ENCODE measurements at regions not wholly inside any gene's neighbourhood (a gene's known extent, or its start where the extent isn't known, plus 50 kb on each side); places are given as distances from the start of the nearest gene placed in this dataset.
"Not testable (repeated sequence)": the region's sequence is repeated elsewhere in the genome, so short reads cannot be mapped to it uniquely, and the experiment has no call there.

- not testable (repeated sequence) for H3K4me3 ChIP-seq, H3K36me3 ChIP-seq, DNase-seq, H3K9me3 ChIP-seq, H3K27me3 ChIP-seq
Measured at GRCh38 chr19:21668072-21668773, 99.2 kb downstream of the ZNF100 start.

GRCh38 chr19:21655540-21656126 lies 111.7 kb downstream of the ZNF100 start:
- Histone ChIP-seq H3K4me3 (no peak overlapping the region), H3K9me3 (no peaks in the 10 kb centered on the region), H3K36me3 (no peaks in the 10 kb centered on the region), H3K27me3 (no peaks in the 10 kb centered on the region)
- no peak for DNase-seq

GRCh38 chr19:21651478-21651877 lies 115.9 kb downstream of the ZNF100 start:
- H3K27me3 ChIP-seq, H3K9me3 ChIP-seq, H3K4me3 ChIP-seq, DNase-seq, H3K36me3 ChIP-seq: not testable (repeated sequence)

GRCh38 chr19:21638776-21639175 lies 128.6 kb downstream of the ZNF100 start:
- Histone ChIP-seq H3K36me3 (no peaks in the 10 kb centered on the region), H3K4me3 (no peak overlapping the region), H3K27me3 (no peaks in the 10 kb centered on the region), H3K9me3 (no peaks in the 10 kb centered on the region)
- DNase-seq = no peak

GRCh38 chr19:21626924-21627697 lies 121.7 kb downstream of the ZNF429 start:
- DNase-seq = no peak
- Histone ChIP-seq H3K36me3 (no peaks in the 10 kb centered on the region), H3K27me3 (no peaks in the 10 kb centered on the region), H3K4me3 (no peak overlapping the region), H3K9me3 (no peaks in the 10 kb centered on the region)

DNA sequence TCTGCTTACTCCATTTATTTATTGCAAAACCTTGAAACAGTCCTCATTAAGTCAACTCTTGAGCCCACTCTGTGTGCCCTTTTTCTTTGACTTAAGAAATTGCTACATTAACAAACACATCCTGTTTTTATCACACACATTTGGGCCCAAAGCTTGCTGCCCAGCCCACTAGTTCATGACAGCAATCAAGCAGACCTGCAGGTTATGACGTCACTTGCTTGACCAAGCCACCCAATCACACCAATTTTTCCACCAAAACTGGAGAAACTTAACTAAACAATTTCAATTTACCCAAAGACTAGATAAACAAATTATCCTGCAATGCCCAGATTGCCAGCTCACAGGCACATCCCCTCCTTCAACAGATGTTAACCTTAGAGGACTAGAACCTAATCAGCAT lies 120.7 kb downstream of the ZNF429 start:
- no peaks in the 10 kb centered on the region for H3K27me3 ChIP-seq
- no peaks in the 10 kb centered on the region for H3K36me3 ChIP-seq
- H3K9me3 ChIP-seq = no peaks in the 10 kb centered on the region
- DNase-seq = no peak
- H3K4me3 ChIP-seq = no peak overlapping the region

DNA sequence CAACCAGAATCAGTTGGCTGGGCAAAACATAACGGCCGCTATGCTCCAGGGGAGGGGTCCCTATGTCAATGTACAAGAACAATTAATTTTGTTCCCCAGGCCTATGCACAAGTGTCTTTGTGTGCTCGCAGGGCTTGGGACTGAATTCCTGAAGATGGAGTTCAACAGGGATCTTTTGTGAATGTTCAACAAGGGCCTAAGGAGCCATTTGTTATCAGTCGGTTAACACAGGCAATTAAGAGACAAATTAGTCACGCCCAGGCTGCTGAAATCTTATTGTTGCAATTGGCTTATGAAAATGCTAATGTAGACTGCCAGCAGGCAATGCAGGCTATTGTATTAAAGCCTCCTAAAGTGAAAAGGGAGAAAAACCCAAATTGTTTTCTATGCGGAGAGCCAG lies 117.5 kb downstream of the ZNF429 start:
- no peaks in the 10 kb centered on the region for H3K9me3 ChIP-seq
- DNase-seq = no peak
- H3K27me3 ChIP-seq = no peaks in the 10 kb centered on the region
- H3K36me3 ChIP-seq = no peaks in the 10 kb centered on the region
- H3K4me3 ChIP-seq = no peak overlapping the region

DNA sequence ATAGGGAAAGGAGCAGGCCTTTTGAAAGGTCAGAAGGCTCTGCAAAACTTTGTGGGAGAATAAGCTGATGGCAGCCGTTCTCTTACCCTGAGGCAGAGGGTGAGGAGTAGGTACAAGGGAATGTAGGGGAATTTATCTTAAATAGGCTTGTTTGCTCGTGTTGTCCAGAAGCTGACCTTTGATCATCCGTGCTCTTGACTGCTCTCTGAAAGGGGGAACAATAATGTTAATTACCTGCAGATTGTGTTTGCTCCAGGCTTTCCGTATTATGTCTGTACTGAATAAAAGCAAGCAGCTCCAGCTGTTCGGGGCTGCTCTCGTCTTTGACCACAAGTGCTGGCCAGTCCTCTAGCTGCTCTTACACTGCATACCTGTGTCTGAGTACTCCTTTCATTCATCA lies 116.3 kb downstream of the ZNF429 start:
- H3K27me3 ChIP-seq = no peaks in the 10 kb centered on the region
- H3K4me3 ChIP-seq = no peak overlapping the region
- DNase-seq = no peak
- no peaks in the 10 kb centered on the region for H3K36me3 ChIP-seq
- no peaks in the 10 kb centered on the region for H3K9me3 ChIP-seq

DNA sequence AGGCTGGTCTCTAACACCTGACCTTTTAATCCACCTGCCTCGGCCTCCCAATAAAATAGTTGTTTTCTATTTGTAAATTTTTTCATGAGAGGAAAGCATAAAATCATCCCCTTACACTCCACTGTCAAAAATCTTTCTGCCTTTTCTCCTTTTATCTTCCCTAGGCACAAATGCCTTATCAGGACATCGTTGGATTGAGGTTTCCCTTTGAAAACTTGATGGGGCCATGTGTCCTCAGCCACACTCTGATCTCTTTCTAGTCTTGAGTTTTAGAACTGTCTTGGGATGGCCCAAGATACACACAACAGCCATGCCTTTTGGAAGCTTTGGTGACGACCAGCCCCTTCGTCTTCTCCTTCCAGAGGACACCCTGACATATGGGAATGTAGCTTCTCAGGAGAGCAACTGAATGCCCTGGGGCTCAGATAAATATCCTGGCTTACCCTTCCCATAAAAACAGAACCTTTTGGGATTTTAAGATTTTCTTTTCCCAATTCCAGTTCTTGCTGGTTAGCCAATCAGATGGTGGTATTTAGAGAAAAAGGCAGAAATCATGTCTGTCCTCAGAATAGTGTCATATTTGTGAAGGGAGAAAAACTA lies 112.4 kb downstream of the ZNF429 start:
- Histone ChIP-seq H3K4me3 (no peak overlapping the region), H3K27me3 (no peaks in the 10 kb centered on the region), H3K9me3 (no peaks in the 10 kb centered on the region), H3K36me3 (no peaks in the 10 kb centered on the region)
- DNase-seq = no peak

DNA sequence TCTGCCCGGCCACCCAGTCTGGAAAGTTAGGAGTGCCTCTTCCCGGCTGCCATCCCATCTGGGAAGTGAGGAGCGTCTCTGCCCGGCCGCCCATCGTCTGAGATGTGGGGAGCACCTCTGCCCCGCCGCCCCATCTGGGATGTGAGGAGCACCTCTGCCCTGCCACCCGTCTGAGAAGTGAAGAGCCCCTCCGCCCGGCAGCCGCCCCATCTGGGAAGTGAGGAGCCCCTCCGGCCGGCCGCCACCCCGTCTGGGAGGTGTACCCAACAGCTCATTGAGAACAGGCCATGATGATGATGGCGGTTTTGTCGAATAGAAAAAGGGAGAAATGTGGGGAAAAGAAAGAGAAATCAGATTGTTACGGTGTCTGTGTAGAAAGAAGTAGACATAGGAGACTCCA lies 109.4 kb downstream of the ZNF429 start:
- not testable (repeated sequence) for H3K27me3 ChIP-seq, H3K9me3 ChIP-seq, H3K4me3 ChIP-seq, H3K36me3 ChIP-seq, DNase-seq

DNA sequence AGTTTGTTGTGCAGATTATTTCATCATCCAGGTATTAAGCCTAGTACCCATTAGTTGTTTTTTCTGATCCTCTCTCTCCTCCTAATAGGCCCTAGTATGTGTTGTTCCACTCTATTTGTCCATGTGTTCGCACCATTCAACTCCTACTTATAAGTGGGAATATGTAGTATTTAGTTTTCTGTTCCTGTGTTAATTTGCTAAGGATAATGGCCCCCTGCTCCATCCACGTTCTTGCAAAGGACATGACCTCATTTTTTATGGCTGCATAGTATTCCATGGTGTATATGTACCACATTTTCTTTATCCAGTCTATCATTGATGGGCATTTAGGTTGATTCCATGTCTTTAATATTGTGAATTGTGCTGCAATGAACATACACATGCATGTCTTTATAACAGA lies 107.8 kb downstream of the ZNF429 start:
- not testable (repeated sequence) for H3K9me3 ChIP-seq, H3K36me3 ChIP-seq, H3K4me3 ChIP-seq, DNase-seq, H3K27me3 ChIP-seq

DNA sequence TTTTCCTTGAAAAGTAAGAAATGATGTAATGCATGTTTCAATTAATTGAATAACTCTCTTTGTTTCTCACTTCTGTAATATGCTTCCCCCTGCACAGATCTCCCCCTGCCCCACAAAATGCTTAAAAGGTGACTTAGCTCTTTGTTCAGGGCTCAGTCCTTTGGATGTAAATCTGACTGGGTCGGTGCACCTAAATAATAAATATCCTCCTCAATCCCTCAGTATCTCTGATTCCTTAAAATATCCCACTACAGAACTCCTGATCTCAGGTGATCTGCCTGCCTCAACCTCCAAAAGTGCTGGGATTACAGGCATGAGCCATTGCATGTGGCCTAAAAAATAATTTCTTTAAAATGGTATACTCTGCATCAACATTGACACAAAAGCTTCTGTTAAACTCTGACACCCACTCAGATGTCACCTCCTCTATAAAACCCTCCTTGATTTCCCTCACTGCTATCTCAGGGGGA lies 107.0 kb downstream of the ZNF429 start:
- Histone ChIP-seq H3K9me3 (no peaks in the 10 kb centered on the region), H3K4me3 (no peak overlapping the region), H3K27me3 (no peaks in the 10 kb centered on the region), H3K36me3 (no peaks in the 10 kb centered on the region)
- no peak for DNase-seq

GRCh38 chr19:21611659-21612402 lies 106.4 kb downstream of the ZNF429 start:
- no peak for DNase-seq
- Histone ChIP-seq H3K36me3 (no peaks in the 10 kb centered on the region), H3K4me3 (no peak overlapping the region), H3K27me3 (no peaks in the 10 kb centered on the region), H3K9me3 (no peaks in the 10 kb centered on the region)

GRCh38 chr19:21610787-21611186 lies 105.4 kb downstream of the ZNF429 start:
- no peak for DNase-seq
- no peak overlapping the region for H3K4me3 ChIP-seq
- H3K9me3 ChIP-seq = no peaks in the 10 kb centered on the region
- H3K27me3 ChIP-seq = no peaks in the 10 kb centered on the region
- H3K36me3 ChIP-seq = no peaks in the 10 kb centered on the region

GRCh38 chr19:21610341-21610740 lies 104.9 kb downstream of the ZNF429 start:
- Histone ChIP-seq H3K36me3 (no peaks in the 10 kb centered on the region), H3K9me3 (no peaks in the 10 kb centered on the region), H3K27me3 (no peaks in the 10 kb centered on the region), H3K4me3 (no peak overlapping the region)
- no peak for DNase-seq

DNA sequence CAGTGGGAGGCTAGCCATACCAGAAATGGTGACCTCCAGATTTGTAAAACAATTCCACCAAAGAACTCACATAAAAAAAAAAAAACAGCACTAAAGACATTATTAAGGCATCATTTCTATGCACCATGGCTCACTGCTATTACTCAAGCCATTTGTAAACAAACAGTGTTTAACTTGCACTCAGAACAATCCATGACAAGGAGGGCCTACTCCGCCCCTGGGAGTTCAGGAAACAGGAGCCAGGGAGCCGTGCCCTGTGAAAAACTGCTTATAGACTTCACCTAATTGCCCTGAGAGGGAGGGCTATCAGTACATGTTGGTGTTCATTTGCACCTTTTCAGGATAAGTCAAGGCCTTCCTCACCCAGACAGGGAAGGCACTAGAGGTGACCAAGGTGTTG lies 103.2 kb downstream of the ZNF429 start:
- Histone ChIP-seq H3K9me3 (no peaks in the 10 kb centered on the region), H3K27me3 (no peaks in the 10 kb centered on the region), H3K36me3 (no peaks in the 10 kb centered on the region), H3K4me3 (no peak overlapping the region)
- DNase-seq = no peak

DNA sequence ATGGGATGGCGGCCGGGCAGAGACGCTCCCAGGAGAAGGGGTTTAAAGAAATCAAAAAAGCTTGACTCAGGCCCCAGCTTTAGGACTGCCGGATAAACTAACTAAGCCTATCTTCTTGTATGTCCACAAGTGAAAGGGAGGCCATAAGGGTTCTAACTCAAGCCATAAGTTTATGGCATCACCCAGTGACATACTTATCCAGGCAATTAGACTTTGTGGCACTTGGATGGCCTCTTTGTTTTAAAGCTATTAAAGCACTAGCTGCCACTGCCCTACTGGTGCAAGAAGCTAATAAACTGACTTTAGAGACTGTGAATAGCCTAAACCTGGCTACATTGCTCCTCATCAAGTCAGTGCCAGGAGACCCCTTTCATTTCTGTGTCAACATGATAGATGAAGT lies 102.0 kb downstream of the ZNF429 start:
- DNase-seq = no peak
- Histone ChIP-seq H3K9me3 (no peaks in the 10 kb centered on the region), H3K27me3 (no peaks in the 10 kb centered on the region), H3K36me3 (no peaks in the 10 kb centered on the region), H3K4me3 (no peak overlapping the region)
